ENCODE measurements at regions not wholly inside any gene's neighbourhood (a gene's known extent, or its start where the extent isn't known, plus 50 kb on each side); places are given as distances from the start of the nearest gene placed in this dataset.
"Not testable (repeated sequence)": the region's sequence is repeated elsewhere in the genome, so short reads cannot be mapped to it uniquely, and the experiment has no call there.

GRCh38 chr11:23370580-23371275 is 510.5 kb upstream of the CCDC179 start:
- DNase-seq, result no peak

DNA sequence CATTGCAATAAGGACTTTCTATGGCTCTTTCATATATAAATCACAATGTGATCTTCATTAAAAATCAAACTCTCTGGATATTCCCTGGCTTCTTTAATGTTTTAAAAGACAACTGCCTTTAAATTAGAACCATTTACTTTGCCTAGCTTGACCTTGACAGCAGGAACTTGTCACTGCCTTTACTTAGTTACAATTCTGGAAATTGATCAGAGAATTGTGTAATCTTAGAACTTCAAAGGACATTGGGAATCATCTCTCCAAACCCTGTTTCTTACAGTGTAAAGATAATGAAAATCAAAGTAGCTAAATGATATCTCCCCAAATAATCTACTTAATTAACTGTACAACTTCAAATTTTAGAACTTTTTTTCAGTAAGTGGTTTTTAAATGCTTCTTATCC is 517.6 kb upstream of the CCDC179 start:
- DNase-seq, result no peak

- no peak for DNase-seq
These were observed 530.8 kb upstream of the CCDC179 start for GRCh38 chr11:23391031-23391430.

DNA sequence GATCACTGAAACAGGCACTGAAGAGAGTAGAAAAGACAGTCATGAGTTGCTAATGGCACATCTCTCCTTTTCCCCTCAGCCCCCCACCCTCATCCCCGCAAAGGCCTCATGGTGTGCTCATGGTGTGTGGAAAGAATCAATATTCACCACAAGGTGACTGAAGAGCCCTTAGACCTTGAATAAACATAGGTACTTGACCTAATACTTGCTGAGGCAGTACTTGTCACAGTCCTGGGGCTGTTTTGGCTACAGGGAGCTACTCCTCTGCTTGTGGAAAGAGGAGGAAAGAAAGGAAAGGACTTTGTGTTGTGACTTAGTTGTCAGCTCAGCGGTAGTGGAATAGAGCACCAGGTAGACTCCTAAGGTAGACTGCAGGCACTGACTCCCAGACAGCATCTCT is 537.8 kb upstream of the CCDC179 start:
- DNase-seq, result no peak

DNA sequence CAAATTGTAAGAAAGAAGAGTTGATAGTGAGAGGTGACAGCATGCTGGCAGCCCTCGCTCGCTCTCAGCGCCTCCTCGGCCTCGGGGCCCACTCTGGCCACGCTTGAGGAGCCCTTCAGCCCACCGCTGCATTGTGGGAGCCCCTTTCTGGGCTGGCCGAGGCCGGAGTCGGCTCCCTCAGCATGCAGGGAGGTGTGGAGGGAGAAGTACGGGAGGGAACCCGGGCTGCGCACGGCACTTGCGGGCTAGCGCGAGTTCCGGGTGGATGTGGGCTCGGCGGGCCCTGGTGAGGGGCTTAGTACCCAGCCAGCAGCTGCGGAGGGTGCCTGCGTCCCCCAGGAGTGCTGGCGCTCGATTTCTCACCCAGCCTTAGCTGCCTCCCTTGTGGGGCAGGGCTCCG is 539.7 kb upstream of the CCDC179 start:
- no peak for DNase-seq

DNA sequence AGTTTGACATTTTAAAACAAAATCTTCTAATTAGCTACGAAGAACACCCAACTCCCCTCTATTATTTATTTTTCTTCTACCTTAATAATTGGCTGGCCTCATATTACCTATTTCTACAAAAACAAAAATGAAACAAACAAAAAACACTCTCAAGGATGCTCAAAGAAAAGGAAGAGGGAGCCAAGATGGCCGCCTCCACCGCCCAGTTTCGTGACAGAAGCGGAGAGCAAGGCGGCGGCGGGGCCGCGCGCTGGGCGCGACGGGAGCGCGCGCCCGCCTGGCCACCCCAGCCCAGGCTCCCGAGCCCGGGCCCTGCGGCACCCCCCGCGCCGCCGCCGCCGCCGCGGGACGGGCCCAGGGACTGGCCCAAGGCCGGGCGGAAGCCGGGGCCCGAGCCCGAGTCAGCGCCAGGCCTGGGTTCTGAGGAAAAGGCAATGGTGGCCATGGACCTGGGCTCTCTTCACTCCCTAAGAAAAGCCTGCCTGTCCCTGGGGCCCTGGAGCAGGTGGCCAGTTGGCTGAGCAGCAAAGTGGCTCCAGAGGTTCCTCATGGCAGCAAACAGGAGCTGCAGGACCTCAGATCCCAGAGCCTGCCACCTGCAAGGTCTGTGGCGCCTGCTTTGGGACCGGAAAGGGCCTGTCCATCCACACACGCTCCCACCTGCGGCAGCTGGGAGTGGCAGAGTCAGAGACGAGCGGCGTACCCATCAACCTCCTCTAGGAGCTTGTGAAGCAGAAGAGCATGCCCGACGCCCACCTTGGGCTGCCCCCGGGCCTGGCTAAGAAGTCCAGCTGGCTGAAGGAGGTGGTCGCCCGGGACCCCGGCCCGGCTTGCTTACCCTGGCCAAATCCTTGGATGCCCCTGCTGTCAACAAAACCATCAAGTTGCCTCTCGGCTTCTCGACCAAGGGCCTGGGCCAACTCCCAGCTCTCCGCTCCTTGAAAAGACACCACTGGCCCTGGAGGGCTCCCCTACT is 543.2 kb upstream of the CCDC179 start:
- no peak for DNase-seq

DNA sequence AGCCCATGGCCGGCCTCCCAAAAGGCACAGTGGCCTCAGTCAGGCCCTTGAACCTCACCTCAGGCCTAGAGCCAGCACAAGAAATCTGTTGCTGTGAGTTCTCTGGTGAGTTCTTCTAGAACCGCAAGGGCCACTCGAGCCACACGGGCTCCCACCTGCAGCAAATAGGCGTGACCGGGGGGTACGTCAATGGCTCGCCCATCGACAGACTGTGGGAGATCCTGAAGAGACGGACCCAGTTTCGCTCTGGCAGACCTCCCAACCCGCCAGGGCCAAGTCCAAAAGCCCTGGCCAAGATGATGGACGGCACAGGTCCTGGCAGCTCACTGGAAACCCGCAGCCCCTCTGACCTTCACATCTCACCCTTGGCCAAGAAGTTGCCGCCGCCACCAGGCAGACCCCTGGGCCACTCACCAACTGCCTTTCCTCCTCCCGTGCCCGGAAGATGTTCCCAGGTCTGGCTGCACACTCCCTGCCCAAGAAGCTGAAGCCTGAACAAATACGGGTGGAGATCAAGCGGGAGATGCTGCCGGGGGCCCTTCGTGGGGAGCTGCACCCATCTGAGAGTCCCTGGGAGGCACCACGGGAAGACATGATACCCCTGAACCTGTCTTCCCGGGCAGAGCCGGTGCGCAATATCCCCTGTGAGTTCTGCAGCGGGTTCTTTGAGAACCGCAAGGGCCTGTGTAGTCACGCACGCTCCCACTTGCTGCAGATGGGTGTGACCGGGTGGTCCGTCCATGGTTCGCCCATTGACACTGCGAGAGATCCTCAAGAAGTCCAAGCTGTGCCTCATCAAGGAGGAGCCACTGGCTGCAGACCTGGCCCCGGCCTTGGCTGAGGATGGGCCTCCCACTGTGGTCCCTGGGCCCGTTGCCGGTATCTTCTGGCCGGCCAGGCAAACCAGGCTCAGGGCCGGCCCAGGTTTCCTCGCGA is 544.2 kb upstream of the CCDC179 start:
- no peak for DNase-seq

DNA sequence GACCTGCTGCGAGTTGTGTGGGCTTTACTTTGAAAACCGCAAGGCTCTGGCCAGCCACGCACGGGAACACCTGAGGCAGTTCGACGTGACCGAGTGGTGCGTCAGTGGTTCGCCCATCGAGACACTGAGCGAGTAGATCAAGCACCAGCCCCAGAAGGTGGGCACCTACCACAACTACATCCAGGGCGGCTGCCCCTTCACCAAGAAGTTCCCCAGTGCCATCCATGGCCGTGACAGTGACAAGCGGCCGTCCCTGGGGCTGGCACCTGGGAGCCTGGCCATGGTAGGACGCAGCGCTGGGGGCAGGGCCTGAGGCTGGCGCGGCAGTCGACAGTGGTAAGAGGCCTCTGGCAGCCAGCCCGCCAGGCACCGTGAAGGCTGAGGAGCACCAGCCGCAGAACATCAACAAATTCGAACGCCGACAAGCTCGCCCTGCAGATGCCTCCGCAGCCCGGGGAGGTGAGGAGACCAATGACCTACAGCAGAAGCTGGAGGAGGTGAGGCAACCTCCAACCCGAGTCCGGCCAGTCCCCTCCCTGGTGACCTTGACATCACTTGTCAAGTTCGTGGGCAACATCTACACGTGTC is 545.2 kb upstream of the CCDC179 start:
- no peak for DNase-seq

DNA sequence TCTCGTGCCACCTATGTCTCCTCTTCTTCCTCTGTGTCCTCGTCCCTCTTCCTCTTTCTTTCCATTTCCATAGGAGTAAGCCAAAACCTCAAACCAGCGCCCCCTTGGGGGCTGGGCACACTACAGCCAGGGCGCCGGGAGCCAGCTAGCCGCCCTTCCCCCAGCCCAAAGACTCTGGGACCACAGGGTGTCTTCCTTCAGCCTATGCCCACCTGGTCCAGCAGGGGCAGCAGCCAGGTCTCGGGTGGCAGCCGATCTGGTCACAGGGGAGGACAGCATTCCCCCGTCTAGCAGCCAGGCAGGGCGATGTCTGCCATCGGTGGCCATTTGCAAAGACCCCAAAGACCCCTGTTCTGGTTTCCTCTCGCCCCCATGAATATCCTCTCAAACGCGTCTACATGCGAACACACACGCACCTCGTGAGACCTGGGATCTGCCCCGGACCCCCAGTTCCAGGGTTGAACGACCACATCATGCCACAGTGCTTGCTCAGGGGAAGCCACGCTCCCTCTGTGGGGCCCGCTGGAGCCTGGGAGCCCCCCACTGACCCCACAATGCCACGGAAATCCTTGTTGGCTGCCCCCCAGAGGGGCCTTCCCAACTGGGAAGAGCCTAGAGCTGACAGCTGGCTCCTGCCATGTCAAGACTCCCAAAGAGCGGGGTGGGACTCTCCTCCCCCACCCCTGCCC is 546.0 kb upstream of the CCDC179 start:
- no peak for DNase-seq

DNA sequence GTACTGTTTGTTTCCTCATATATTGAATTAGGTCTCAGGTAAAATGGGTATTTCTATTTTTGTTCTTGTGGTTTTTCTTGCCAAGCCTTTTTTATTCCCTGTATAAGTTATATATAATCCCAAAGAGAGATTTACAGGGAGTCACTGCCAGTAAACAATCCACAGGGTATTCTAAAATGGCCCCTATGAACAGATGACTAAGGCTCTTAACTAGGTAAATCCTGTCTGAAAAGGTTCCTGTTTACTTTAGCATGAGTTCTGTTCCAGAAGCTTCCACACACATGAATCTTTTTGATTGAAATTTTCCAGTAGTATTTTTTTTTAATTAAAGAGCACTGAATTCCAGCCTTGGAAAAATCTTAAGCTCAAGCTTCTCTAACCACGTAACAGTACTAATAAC is 552.8 kb upstream of the CCDC179 start:
- DNase-seq, result no peak

DNA sequence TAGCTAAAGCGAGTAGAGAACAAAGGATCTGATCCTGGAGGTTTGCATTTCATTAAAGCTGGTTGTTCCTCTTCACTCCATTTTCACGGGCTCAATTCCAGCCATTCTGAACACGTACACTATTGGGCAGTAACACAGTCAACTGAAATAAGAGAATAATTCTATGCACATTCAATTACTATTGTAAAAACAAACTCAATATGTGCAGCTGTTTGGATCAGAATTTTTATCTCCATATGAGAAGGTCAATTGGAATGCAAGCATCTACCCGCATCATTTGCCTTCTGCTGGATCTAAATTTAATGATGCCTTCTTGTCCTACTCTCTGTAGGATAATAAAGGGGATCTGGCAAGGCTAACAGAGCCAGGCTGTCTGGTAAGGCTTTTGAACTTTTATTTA is 562.8 kb upstream of the CCDC179 start:
- DNase-seq, result no peak

DNA sequence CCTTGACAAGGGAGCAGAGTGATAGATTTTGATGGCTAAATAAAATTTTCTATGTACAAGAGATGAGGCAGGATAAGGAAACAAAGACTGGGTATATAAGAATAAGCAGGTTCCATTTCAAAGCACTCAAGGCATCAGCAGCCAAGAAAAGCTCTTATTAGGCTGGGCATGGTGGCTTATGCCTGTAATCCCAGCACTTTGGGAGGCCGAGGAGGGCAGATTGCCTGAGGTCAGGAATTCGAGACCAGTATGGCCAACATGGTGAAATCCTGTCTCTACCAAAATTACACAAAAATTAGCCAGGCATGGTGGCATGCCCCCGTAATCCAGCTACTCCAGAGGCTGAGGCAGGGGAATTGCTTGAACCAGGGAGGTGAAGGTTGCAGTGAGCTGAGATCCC is 563.4 kb upstream of the CCDC179 start:
- DNase-seq, result no peak

- DNase-seq, result no peak
These were observed 565.1 kb upstream of the CCDC179 start for GRCh38 chr11:23425381-23425780.

- no peak for DNase-seq
These were observed 569.3 kb upstream of the CCDC179 start for GRCh38 chr11:23429569-23429968.

GRCh38 chr11:23453522-23453921 is 593.2 kb upstream of the CCDC179 start:
- DNase-seq, result no peak

DNA sequence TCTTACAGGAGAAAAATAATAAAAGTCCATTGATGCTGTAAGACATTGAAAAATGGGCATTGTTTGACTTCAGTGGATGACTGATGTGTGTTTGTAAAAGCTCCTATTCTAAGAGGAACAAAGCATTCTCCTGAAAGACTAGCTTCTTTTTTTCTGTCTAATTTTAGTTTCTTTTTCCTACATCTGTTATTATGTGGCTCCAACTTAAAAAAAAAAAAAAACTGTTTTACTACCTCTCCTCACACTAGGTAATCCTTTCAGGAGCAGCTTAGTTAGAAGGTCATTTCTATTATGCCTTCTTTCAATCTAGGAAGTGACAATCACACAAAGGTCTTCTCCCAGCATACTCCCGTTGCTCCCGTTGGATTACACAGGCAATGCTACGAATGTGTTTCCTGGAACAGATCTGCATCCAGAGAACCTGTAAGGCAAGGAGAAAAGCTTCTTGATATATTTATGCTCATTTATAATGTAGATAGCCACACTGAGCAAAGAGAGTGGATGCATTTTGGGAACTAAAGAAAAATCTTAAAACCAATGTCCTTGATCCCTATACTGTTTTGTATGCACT is 595.1 kb upstream of the CCDC179 start:
- no peak for DNase-seq

- DNase-seq, result no peak
These were observed 597.4 kb upstream of the CCDC179 start for GRCh38 chr11:23457641-23458040.

DNA sequence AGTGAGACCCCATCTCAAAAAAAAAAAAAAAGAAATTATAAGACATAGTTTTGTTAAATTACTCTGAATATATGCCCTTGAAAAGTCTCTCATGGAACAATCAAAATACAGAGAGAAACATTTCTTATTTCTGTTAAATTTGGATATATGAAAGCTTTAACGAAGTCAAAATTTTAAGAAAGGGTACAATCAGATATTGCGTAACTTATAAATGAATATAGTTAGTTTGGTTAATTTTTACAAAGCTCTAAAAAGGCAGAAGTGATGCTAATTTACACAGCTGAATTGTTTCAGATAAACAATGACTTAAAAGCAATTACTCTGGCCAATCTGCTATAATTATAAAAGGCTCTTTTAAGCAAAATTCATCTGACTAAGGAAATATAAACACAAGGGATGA is 611.6 kb upstream of the CCDC179 start:
- DNase-seq, result no peak

GRCh38 chr11:23473782-23474181 is 613.5 kb upstream of the CCDC179 start:
- DNase-seq, result no peak

DNA sequence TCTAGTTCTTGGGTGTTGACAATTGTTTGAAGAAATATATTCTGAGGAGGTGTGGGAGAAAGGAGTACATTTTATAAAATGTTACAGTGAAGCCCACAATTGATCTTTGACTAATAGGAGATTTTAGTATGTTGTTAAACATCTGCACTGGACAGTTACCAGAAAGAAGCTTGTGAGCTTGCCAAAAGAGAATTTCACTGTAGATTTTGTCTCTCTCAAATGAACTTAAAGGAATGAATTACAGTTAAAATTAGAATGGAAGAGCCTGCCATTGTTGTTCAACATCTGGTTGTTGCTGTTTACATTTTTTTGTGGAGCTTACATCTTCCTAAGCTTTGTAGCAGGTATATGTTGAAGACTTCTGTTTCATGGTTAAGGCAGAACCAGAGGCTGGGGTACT is 620.5 kb upstream of the CCDC179 start:
- DNase-seq, result no peak

GRCh38 chr11:23484146-23484545 is 623.9 kb upstream of the CCDC179 start:
- not testable (repeated sequence) for DNase-seq

Data from suppressor macrophage (primary cell).